HUES6 (cell line): ENCODE measurements at regions not wholly inside any gene's neighbourhood (a gene's known extent, or its start where the extent isn't known, plus 50 kb on each side); places are given as distances from the start of the nearest gene placed in this dataset.

Source experiments
- H3K27ac ChIP-seq: 2 replicates; pipeline ENCODE4 v1.7.0; 2013; ENCODE audit warnings: low read depth, mild to moderate bottlenecking, low read length, inconsistent platforms
- H3K27me3 ChIP-seq: 2 replicates; pipeline ENCODE4 v1.6.1; 2013; ENCODE audit warnings: low read length; ENCODE audit not compliant: control insufficient read depth, insufficient read depth
- H3K36me3 ChIP-seq: 2 replicates; pipeline ENCODE4 v1.6.1; 2013; ENCODE audit warnings: low read length; ENCODE audit not compliant: control insufficient read depth, insufficient read depth
- H3K4me1 ChIP-seq: 2 replicates; pipeline ENCODE4 v1.6.1; 2013; ENCODE audit warnings: low read length; ENCODE audit not compliant: control insufficient read depth, insufficient read depth
- H3K4me3 ChIP-seq: 2 replicates; pipeline ENCODE4 v1.5.1; 2013; ENCODE audit warnings: low read depth, low read length
- H3K9ac ChIP-seq: one replicate; pipeline ENCODE4 v1.6.1; 2013; ENCODE audit warnings: mild to moderate bottlenecking, low read length
- H3K9me3 ChIP-seq: 2 replicates; pipeline ENCODE4 v1.6.1; 2013; ENCODE audit warnings: low read depth, low read length; ENCODE audit not compliant: control insufficient read depth, insufficient read depth

DNA sequence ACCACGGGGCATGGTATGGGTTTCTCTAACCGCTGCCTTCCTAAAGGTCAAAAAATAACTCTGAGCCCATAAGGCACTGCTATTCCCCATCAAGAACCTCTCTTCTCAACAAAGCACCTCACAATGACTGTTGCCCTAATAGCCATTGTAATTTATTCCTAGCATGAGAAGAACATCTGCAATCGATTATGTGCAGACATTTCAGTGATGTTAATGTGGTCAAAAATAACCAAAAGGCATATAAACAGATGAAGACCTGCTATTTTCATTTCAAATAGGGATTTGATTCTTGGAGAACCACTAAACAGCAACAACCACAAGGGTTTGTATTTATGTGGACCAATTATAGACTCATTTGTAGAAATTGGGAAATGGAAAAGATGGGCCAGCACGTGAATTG is 356.6 kb downstream of the FBXO15 start:
- Histone ChIP-seq H3K27me3 (no peaks in the 10 kb centered on the region), H3K9ac (no peak overlapping the region), H3K27ac (no peak overlapping the region), H3K36me3 (no peaks in the 10 kb centered on the region), H3K9me3 (no peaks in the 10 kb centered on the region), H3K4me1 (no peaks in the 10 kb centered on the region), H3K4me3 (no peak overlapping the region)

DNA sequence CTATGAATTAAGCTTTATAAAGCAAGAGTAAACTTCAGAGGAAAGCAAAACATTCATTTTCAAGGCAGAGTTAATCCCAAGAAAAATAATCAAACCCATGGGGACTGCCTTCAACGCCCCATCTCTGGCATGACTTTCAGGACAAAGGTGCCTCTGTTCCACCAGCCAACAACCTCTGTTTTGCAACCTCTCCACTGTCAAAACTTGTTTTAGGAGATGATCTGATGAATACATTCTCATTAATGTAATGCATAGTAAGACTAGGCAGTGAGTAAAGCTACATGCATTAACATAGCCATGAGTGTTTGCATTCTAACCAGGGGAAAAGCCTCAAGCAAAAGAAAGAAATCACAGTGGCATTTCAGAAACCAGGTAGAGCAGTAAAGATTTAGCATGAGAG is 357.0 kb downstream of the FBXO15 start:
- H3K27ac ChIP-seq, result no peak overlapping the region
- H3K9me3 ChIP-seq, result no peaks in the 10 kb centered on the region
- H3K4me1 ChIP-seq, result no peaks in the 10 kb centered on the region
- no peaks in the 10 kb centered on the region for H3K36me3 ChIP-seq
- H3K4me3 ChIP-seq, result no peak overlapping the region
- H3K27me3 ChIP-seq, result no peaks in the 10 kb centered on the region
- H3K9ac ChIP-seq, result no peak overlapping the region

DNA sequence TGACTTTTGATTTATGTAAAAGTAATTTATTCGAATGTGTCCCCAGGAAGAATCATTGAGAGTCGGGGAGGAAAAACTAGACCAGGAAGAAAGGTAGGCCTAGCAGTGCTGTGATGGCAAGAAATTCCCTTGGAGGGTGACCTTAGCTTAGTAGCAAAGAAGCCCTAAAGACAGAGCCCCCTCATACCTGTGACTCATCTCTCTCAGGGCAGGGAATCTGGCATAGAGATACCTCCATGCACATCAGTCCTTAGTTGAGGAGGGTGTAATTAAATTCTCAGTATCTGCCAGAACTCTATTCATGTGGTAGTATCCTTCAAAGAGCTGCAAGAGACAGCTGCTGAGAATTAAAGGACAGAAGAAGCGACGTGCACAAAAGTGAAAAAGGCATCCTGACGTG is 360.3 kb downstream of the FBXO15 start:
- Histone ChIP-seq H3K27me3 (no peaks in the 10 kb centered on the region), H3K4me1 (no peaks in the 10 kb centered on the region), H3K27ac (no peak overlapping the region), H3K9ac (no peak overlapping the region), H3K4me3 (no peak overlapping the region), H3K36me3 (no peaks in the 10 kb centered on the region), H3K9me3 (no peaks in the 10 kb centered on the region)

DNA sequence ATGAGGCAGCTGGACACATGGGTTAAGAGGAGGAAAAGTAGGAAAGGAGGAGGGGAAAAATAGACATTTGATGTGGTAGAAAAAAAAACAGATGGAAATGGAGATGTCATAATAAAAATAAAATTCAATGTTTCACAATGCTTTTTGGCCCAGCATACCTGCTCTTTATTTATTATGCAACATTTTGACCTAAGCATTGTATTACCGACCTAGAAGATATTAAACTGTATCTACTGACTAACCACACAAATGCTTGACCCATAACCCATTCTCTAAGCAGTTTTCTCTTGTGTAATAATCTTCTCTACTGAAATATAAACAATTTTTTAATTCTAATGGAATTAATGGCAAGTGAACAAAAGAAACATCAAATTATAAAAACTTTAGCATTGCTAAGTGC is 362.3 kb downstream of the FBXO15 start:
- Histone ChIP-seq H3K4me1 (no peaks in the 10 kb centered on the region; the same call in 1 of the 2 replicates), H3K27ac (no peak overlapping the region), H3K4me3 (no peak overlapping the region), H3K36me3 (no peaks in the 10 kb centered on the region), H3K9me3 (no peaks in the 10 kb centered on the region), H3K9ac (no peak overlapping the region), H3K27me3 (no peaks in the 10 kb centered on the region)

- no peak overlapping the region for H3K9ac ChIP-seq
- no peaks in the 10 kb centered on the region for H3K9me3 ChIP-seq
- H3K4me1 ChIP-seq, result no peaks in the 10 kb centered on the region; the same call in 1 of the 2 replicates
- H3K27me3 ChIP-seq, result no peaks in the 10 kb centered on the region
- no peak overlapping the region for H3K4me3 ChIP-seq
- H3K27ac ChIP-seq, result no peak overlapping the region
- no peaks in the 10 kb centered on the region for H3K36me3 ChIP-seq
These were observed 362.8 kb downstream of the FBXO15 start for GRCh38 chr18:73784853-73785252.

GRCh38 chr18:73782405-73782804 is 365.2 kb downstream of the FBXO15 start:
- Histone ChIP-seq H3K27me3 (no peaks in the 10 kb centered on the region), H3K36me3 (no peaks in the 10 kb centered on the region), H3K9ac (no peak overlapping the region), H3K4me3 (no peak overlapping the region), H3K9me3 (no peaks in the 10 kb centered on the region), H3K4me1 (no peaks in the 10 kb centered on the region; the same call in 1 of the 2 replicates), H3K27ac (no peak overlapping the region)

DNA sequence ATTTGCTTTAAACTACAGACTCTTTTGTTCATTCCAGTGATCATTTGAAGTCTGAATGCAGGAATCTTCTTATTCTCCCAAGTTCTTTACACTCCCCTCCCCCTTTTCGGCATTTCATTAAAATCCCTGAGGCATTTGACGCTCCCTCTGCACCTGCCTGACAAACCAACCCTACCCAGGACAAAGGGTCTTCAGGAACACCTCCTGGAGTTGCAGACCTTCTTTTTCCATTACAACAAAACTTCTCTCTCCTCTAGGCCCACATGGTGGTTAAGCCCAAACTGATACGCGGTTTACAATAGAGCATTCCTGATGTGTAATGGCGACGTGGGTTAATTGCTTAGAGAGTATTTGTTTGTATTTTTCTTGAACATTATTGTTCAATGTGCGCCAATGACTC is 367.4 kb downstream of the FBXO15 start:
- H3K27ac ChIP-seq, result no peak overlapping the region
- no peaks in the 10 kb centered on the region for H3K9me3 ChIP-seq
- H3K27me3 ChIP-seq, result no peaks in the 10 kb centered on the region
- no peak overlapping the region for H3K4me3 ChIP-seq
- H3K36me3 ChIP-seq, result no peaks in the 10 kb centered on the region
- H3K9ac ChIP-seq, result no peak overlapping the region
- no peaks in the 10 kb centered on the region; the same call in 1 of the 2 replicates for H3K4me1 ChIP-seq

- no peak overlapping the region for H3K9ac ChIP-seq
- H3K9me3 ChIP-seq, result no peaks in the 10 kb centered on the region
- no peak overlapping the region for H3K27ac ChIP-seq
- H3K4me1 ChIP-seq, result no peaks in the 10 kb centered on the region; the same call in 1 of the 2 replicates
- H3K4me3 ChIP-seq, result no peak overlapping the region
- H3K27me3 ChIP-seq, result no peaks in the 10 kb centered on the region
- no peaks in the 10 kb centered on the region for H3K36me3 ChIP-seq
These were observed 369.6 kb downstream of the FBXO15 start for GRCh38 chr18:73778032-73778359.

GRCh38 chr18:73777356-73778031 is 370.1 kb downstream of the FBXO15 start:
- Histone ChIP-seq H3K4me1 (no peaks in the 10 kb centered on the region; the same call in 1 of the 2 replicates), H3K36me3 (no peaks in the 10 kb centered on the region), H3K27ac (no peak overlapping the region), H3K9ac (no peak overlapping the region), H3K4me3 (no peak overlapping the region), H3K9me3 (no peaks in the 10 kb centered on the region), H3K27me3 (no peaks in the 10 kb centered on the region)

GRCh38 chr18:73774811-73775509 is 372.7 kb downstream of the FBXO15 start:
- Histone ChIP-seq H3K4me1 (no peaks in the 10 kb centered on the region), H3K4me3 (no peak overlapping the region), H3K9me3 (no peaks in the 10 kb centered on the region), H3K27me3 (no peaks in the 10 kb centered on the region), H3K27ac (no peak overlapping the region), H3K36me3 (no peaks in the 10 kb centered on the region), H3K9ac (no peak overlapping the region)

DNA sequence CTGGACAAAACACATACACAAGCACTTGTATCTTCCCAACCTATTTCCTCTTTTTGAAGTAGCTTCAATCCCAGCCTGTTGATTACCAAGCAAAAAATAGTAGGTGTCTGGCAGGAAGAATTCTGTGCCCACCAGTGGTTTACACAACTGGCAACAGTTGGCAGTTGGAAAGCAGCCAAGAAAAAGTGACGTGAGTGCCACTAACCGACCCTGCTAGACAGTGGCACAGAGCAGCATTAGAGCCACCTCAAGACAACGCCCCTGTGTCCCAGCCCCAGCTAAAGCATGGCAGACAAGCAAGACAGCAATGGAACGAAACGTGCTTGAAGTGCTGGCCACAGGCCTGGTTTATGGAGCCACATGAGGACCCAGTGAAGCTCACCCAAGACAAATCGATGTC is 379.6 kb downstream of the FBXO15 start:
- H3K36me3 ChIP-seq, result no peaks in the 10 kb centered on the region
- H3K27ac ChIP-seq, result no peak overlapping the region
- H3K4me3 ChIP-seq, result no peak overlapping the region
- no peaks in the 10 kb centered on the region for H3K9me3 ChIP-seq
- no peaks in the 10 kb centered on the region; the same call in 1 of the 2 replicates for H3K4me1 ChIP-seq
- H3K27me3 ChIP-seq, result no peaks in the 10 kb centered on the region
- no peak overlapping the region for H3K9ac ChIP-seq
